Activated CD8-positive, alpha-beta memory T cell treated with anti-CD3 and anti-CD28 coated beads for 48 hours (primary cell): ENCODE measurements at regions not wholly inside any gene's neighbourhood (a gene's known extent, or its start where the extent isn't known, plus 50 kb on each side); places are given as distances from the start of the nearest gene placed in this dataset.

ENCODE experiments used
- DNase-seq, 3 experiments: peaks; one replicate each; pipeline ENCODE4 v3.0.0-alpha.2; 2020; ENCODE audit warnings: low read depth in 2 of 3, low spot score in 2 of 3

GRCh38 chr12:41777064-41777790 lies 367.4 kb downstream of the GXYLT1 start:
- DNase-seq, result no peak

- DNase-seq, result no peak
Observed at GRCh38 chr12:41772478-41772877, 372.2 kb downstream of the GXYLT1 start.

- no peak for DNase-seq
Observed at GRCh38 chr12:41769810-41770209, 374.9 kb downstream of the GXYLT1 start.

GRCh38 chr12:41768456-41768855 lies 376.2 kb downstream of the GXYLT1 start:
- no peak for DNase-seq

GRCh38 chr12:41762691-41763090 lies 382.0 kb downstream of the GXYLT1 start:
- no peak for DNase-seq

GRCh38 chr12:41745593-41745992 lies 399.1 kb downstream of the GXYLT1 start:
- no peak for DNase-seq

GRCh38 chr12:41743835-41744234 lies 400.8 kb downstream of the GXYLT1 start:
- DNase-seq, result no peak

GRCh38 chr12:41739066-41739465 lies 405.6 kb downstream of the GXYLT1 start:
- DNase-seq, result no peak

- no peak for DNase-seq
Observed at GRCh38 chr12:41737423-41737822, 407.3 kb downstream of the GXYLT1 start.

- DNase-seq, result no peak
Observed at GRCh38 chr12:41736436-41736835, 408.2 kb downstream of the GXYLT1 start.

GRCh38 chr12:41731691-41732090 lies 413.0 kb downstream of the GXYLT1 start:
- DNase-seq, result no peak

- DNase-seq, result no peak
Observed at GRCh38 chr12:41731061-41731460, 413.6 kb downstream of the GXYLT1 start.

- DNase-seq, result no peak
Observed at GRCh38 chr12:41724216-41724615, 420.5 kb downstream of the GXYLT1 start.

GRCh38 chr12:41719214-41719613 lies 425.5 kb downstream of the GXYLT1 start:
- DNase-seq, result no peak

GRCh38 chr12:41715256-41715655 lies 429.4 kb downstream of the GXYLT1 start:
- DNase-seq, result no peak

- no peak for DNase-seq
Observed at GRCh38 chr12:41709463-41710285, 435.0 kb downstream of the GXYLT1 start.

GRCh38 chr12:41709012-41709411 lies 435.7 kb downstream of the GXYLT1 start:
- DNase-seq, result no peak

- DNase-seq, result no peak
Observed at GRCh38 chr12:41706376-41706775, 438.3 kb downstream of the GXYLT1 start.

GRCh38 chr12:41701943-41702601 lies 442.6 kb downstream of the GXYLT1 start:
- no peak for DNase-seq

- DNase-seq, result no peak
Observed at GRCh38 chr12:41700940-41701339, 443.7 kb downstream of the GXYLT1 start.

- DNase-seq, result no peak
Observed at GRCh38 chr12:41699658-41700057, 445.0 kb downstream of the GXYLT1 start.

GRCh38 chr12:41697161-41697560 lies 447.5 kb downstream of the GXYLT1 start:
- DNase-seq, result no peak
